ENCODE measurements at regions not wholly inside any gene's neighbourhood (a gene's known extent, or its start where the extent isn't known, plus 50 kb on each side); places are given as distances from the start of the nearest gene placed in this dataset.
A peak's percentile ranks its signal among the peaks of the same experiment; 100 is the strongest.

GRCh38 chr2:106041150-106041549, 153.0 kb downstream of the UXS1 start:
- DNase-seq (ENCODE audit: low spot score) = no peak

- DNase-seq (ENCODE audit: low spot score) = no peak
Observed at GRCh38 chr2:106039634-106040315, 154.3 kb downstream of the UXS1 start.

GRCh38 chr2:106038601-106039375, 155.3 kb downstream of the UXS1 start:
- DNase-seq (ENCODE audit: low spot score) = no peak

GRCh38 chr2:106037932-106038331, 156.2 kb downstream of the UXS1 start:
- DNase-seq (ENCODE audit: low spot score) = no peak

GRCh38 chr2:106037262-106037661, 156.8 kb downstream of the UXS1 start:
- no peak for DNase-seq (ENCODE audit: low spot score)

- DNase-seq (ENCODE audit: low spot score) = no peak
Observed at GRCh38 chr2:106034325-106034724, 159.8 kb downstream of the UXS1 start.

GRCh38 chr2:106032676-106033075, 161.4 kb downstream of the UXS1 start:
- DNase-seq (ENCODE audit: low spot score) = no peak

- peak; percentile 75 for DNase-seq (ENCODE audit: low spot score)
Observed at GRCh38 chr2:106030287-106031268, 163.5 kb downstream of the UXS1 start.

GRCh38 chr2:106028192-106028591, 165.9 kb downstream of the UXS1 start:
- DNase-seq (ENCODE audit: low spot score) = no peak

GRCh38 chr2:106026271-106027190, 167.6 kb downstream of the UXS1 start:
- no peak for DNase-seq (ENCODE audit: low spot score)

GRCh38 chr2:106025796-106026195, 168.3 kb downstream of the UXS1 start:
- no peak for DNase-seq (ENCODE audit: low spot score)

- DNase-seq (ENCODE audit: low spot score) = no peak
Observed at GRCh38 chr2:106021662-106022028, 172.5 kb downstream of the UXS1 start.

GRCh38 chr2:106020821-106021661, 173.1 kb downstream of the UXS1 start:
- DNase-seq (ENCODE audit: low spot score) = no peak

GRCh38 chr2:106020032-106020431, 174.1 kb downstream of the UXS1 start:
- DNase-seq (ENCODE audit: low spot score) = no peak

- no peak for DNase-seq (ENCODE audit: low spot score)
Observed at GRCh38 chr2:106018141-106018540, 176.0 kb downstream of the UXS1 start.

- no peak for DNase-seq (ENCODE audit: low spot score)
Observed at GRCh38 chr2:106012591-106013347, 181.3 kb downstream of the UXS1 start.

- no peak for DNase-seq (ENCODE audit: low spot score)
Observed at GRCh38 chr2:106012001-106012590, 182.0 kb downstream of the UXS1 start.

- no peak for DNase-seq (ENCODE audit: low spot score)
Observed at GRCh38 chr2:106011380-106011779, 182.7 kb downstream of the UXS1 start.

- DNase-seq (ENCODE audit: low spot score) = no peak
Observed at GRCh38 chr2:106010818-106011355, 183.2 kb downstream of the UXS1 start.

All from GM03348 (cell line).